Pancreas (tissue), 10 donors: ENCODE measurements at regions not wholly inside any gene's neighbourhood (a gene's known extent, or its start where the extent isn't known, plus 50 kb on each side); places are given as distances from the start of the nearest gene placed in this dataset.

Experiments used
- ATAC-seq, 4 donors: fragments of 200-7000 bp; cut with Tn5 transposase; one replicate each; pipeline versions ENCODE4 v1.8.0 to v1.9.1; 2020; ENCODE audit warnings: mild to moderate bottlenecking in 4 of 4, moderate library complexity in 4 of 4
- DNase-seq, 6 donors: peaks; one replicate each; pipeline ENCODE4 v3.0.0-alpha.2; 2020
- FAIRE-seq: peaks from 2 replicates; lab custom pipeline; 2012; peaks lifted over from hg19 to GRCh38; lab: Jason Lieb, UNC
- H3K27ac ChIP-seq, 4 donors: fragments of 200-600 bp; sonication (generic); 1 replicate in 3 of 4; 2 replicates in 1 of 4; pipeline versions ENCODE4 v1.5.0 to v1.8.0; 2020
- H3K27me3 ChIP-seq, 4 donors: fragments of 200-600 bp; one replicate each; pipeline ENCODE4 v1.8.0; 2021
- H3K36me3 ChIP-seq, 3 donors: fragments of 200-600 bp; sonication (generic) in 1 of 3; one replicate each; pipeline versions ENCODE4 v1.5.0 to v1.8.0; 2020 to 2021
- H3K4me1 ChIP-seq, 3 donors: fragments of 200-600 bp; one replicate each; pipeline ENCODE4 v1.8.0; 2021
- H3K4me3 ChIP-seq, 4 donors: fragments of 200-600 bp; sonication (generic) in 2 of 4; one replicate each; pipeline versions ENCODE4 v1.5.0 to v1.8.0; 2020 to 2021
- H3K9me3 ChIP-seq, 4 donors: fragments of 200-600 bp; one replicate each; pipeline ENCODE4 v1.8.0; 2021
- CTCF ChIP-seq, 4 donors: fragments of 200-600 bp; sonication (generic) in 3 of 4; IDR thresholded peaks; one replicate each; pipeline versions ENCODE4 v1.5.0 to v1.8.0; 2021; ENCODE audit warnings: antibody characterized with exemption in 4 of 4
- WGBS, 2 donors: extraction: QIAGEN DNeasy Blood & Tissue Kit; methylation state at CpG; one replicate each; pipeline ENCODE4 v1.1.7; 2013; 5-methylcytosine and 5-hydroxymethylcytosine counted together
- intact Hi-C, 3 donors: fragments of 100-400 bp; cut with DNase I; formaldehyde crosslinking; loops; one replicate each; pipeline versions ENCODE4 v1.11.1 to v1.14.2; 2022
- donor health status: healthy with polysubstance abuse.
- donor health status: DM: no; HTN: no; CAD: no; lungs with moderate emphysema.
- donor health status: DM: no; HTN: no; CAD: no.
- donor health status: control.
- donor health status: control.
- donor health status: Bipolar disorder and iron deficiency.
- donor health status: DM: yes; HTN: yes; CAD: no.
- donor health status: DM: no; HTN: no; CAD: no.
- donor health status: DM: no; HTN: no; CAD: no.
- donor health status: DM: yes; HTN: yes; CAD: no.

- Histone ChIP-seq H3K36me3 (no peaks in the 10 kb centered on the region), H3K4me1 (no peaks in the 10 kb centered on the region), H3K27ac (no peak overlapping the region), H3K4me3 (no peak overlapping the region), H3K27me3 (no peaks in the 10 kb centered on the region), H3K9me3 (no peaks in the 10 kb centered on the region)
- intact Hi-C loops, result no loop called here
- ATAC-seq (no peak), FAIRE-seq (no peak), DNase-seq (no peak)
- no peak for TF ChIP-seq CTCF (IDR thresholded peaks at IDR 0.05)
- 60 to 69% methylated on average over 12 of the region's 12 CpGs for WGBS, 2 donors
Measured at GRCh38 chr14:98959958-98960616, 311.9 kb downstream of the BCL11B start.

- ATAC-seq (no peak), DNase-seq (no peak), FAIRE-seq (no peak)
- Histone ChIP-seq H3K9me3 (no peaks in the 10 kb centered on the region), H3K27me3 (no peaks in the 10 kb centered on the region), H3K4me3 (no peak overlapping the region), H3K36me3 (no peaks in the 10 kb centered on the region), H3K27ac (no peak overlapping the region), H3K4me1 (no peaks in the 10 kb centered on the region)
- intact Hi-C loops, result no loop called here
- 65 to 84% methylated on average over 7 of the region's 7 CpGs for WGBS, 2 donors
- TF ChIP-seq CTCF (IDR thresholded peaks at IDR 0.05), result no peak
Measured at GRCh38 chr14:98960617-98961013, 311.4 kb downstream of the BCL11B start.

- no peak for FAIRE-seq
- no peak for TF ChIP-seq CTCF (IDR thresholded peaks at IDR 0.05)
- no peak for ATAC-seq
- H3K9me3 ChIP-seq, result no peaks in the 10 kb centered on the region
- no peak overlapping the region for H3K4me3 ChIP-seq
- no peak overlapping the region for H3K27ac ChIP-seq
- no peaks in the 10 kb centered on the region for H3K27me3 ChIP-seq
- no peaks in the 10 kb centered on the region for H3K36me3 ChIP-seq
- 78 to 79% methylated on average over 4 of the region's 4 CpGs for WGBS, 2 donors
- intact Hi-C loops, result no loop called here
- no peaks in the 10 kb centered on the region for H3K4me1 ChIP-seq
- DNase-seq, result no peak
Measured at GRCh38 chr14:98961191-98961590, 310.8 kb downstream of the BCL11B start.

GRCh38 chr14:98962118-98962517 is 309.9 kb downstream of the BCL11B start:
- H3K4me1 ChIP-seq, result no peaks in the 10 kb centered on the region
- intact Hi-C loops, result no loop called here
- FAIRE-seq, result no peak
- H3K9me3 ChIP-seq, result no peaks in the 10 kb centered on the region
- no peak for DNase-seq
- no peak for ATAC-seq
- H3K27me3 ChIP-seq, result no peaks in the 10 kb centered on the region
- 71 to 86% methylated on average over 12 of the region's 12 CpGs for WGBS, 2 donors
- no peak for TF ChIP-seq CTCF (IDR thresholded peaks at IDR 0.05)
- H3K36me3 ChIP-seq, result no peaks in the 10 kb centered on the region
- H3K27ac ChIP-seq, result no peak overlapping the region
- H3K4me3 ChIP-seq, result no peak overlapping the region

- no peak for TF ChIP-seq CTCF (IDR thresholded peaks at IDR 0.05)
- no peak for DNase-seq
- 57 to 69% methylated on average over 2 of the region's 2 CpGs for WGBS, 2 donors
- Histone ChIP-seq H3K27ac (no peak overlapping the region), H3K27me3 (no peaks in the 10 kb centered on the region), H3K4me1 (no peaks in the 10 kb centered on the region), H3K4me3 (no peak overlapping the region), H3K36me3 (no peaks in the 10 kb centered on the region), H3K9me3 (no peaks in the 10 kb centered on the region)
- FAIRE-seq, result no peak
- intact Hi-C loops, result no loop called here
- no peak for ATAC-seq
Measured at GRCh38 chr14:98963610-98964009, 308.4 kb downstream of the BCL11B start.
